ENCODE measurements at regions not wholly inside any gene's neighbourhood (a gene's known extent, or its start where the extent isn't known, plus 50 kb on each side); places are given as distances from the start of the nearest gene placed in this dataset.

- TF ChIP-seq CTCF (IDR thresholded peaks at IDR 0.05; ENCODE audit: low read depth, low read length, poor library complexity, severe bottlenecking) (no peak), EZH2phosphoT487 (IDR thresholded peaks at IDR 0.05; ENCODE audit: borderline replicate concordance, low read length) (no peak)
Measured at GRCh38 chr15:70171256-70171886, 73.7 kb upstream of the TLE3 start.
